Body of pancreas (tissue), 4 donors: ENCODE measurements at regions not wholly inside any gene's neighbourhood (a gene's known extent, or its start where the extent isn't known, plus 50 kb on each side); places are given as distances from the start of the nearest gene placed in this dataset.

Experiments
- POLR2A ChIP-seq, 3 donors: fragments of 450-650 bp; IDR thresholded peaks; one replicate each; pipeline ENCODE4 v1.6.1; 2016; ENCODE audit warnings: antibody characterized with exemption in 3 of 3, mild to moderate bottlenecking in 2 of 3
- TF ChIP-seq, protein P1 (sequence below), 7 experiments: fragments of 450-650 bp in 4 of 7; fragments of 200-600 bp in 3 of 7; sonication (generic) in 3 of 7; IDR thresholded peaks; one replicate each; pipeline ENCODE4 v1.5.1; 2016 to 2019; ENCODE audit warnings: antibody characterized with exemption in 7 of 7

DNA sequence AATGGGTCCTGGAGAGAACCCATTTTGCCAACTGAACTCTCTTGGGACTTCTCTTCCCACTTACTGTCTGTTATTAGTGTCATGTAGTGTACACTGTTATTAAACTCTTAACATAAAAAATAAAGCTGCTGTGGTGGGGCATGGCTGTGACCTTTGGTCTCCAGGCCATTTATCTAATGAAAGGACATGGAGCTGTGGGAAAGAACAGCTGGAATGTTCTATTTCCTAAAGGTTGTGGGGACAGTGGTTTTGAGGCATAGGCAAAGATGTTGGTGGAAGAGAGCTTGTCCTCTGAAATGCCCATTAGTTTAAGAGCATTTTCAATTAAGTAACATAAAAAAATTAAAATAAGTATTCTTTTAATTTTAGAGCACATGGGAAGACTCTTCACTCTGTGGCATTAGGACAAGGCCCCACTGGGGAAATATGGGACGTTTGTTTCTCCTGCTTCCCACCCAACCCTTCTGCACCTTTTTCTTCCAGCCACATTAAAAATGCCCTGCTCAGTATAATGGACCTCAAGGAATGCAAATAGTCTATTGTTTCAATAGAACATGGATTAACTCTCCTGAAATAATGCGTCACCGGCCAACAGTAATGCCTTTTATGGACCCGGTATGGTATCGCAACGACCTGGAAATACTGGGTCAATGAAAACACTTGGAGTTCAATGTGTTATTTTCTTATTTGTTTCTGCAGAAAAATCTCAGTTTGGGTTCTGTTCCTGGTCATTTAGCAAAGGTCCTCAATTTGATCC is 149.6 kb downstream of the BUB3 start:
- TF ChIP-seq, protein P1, sequence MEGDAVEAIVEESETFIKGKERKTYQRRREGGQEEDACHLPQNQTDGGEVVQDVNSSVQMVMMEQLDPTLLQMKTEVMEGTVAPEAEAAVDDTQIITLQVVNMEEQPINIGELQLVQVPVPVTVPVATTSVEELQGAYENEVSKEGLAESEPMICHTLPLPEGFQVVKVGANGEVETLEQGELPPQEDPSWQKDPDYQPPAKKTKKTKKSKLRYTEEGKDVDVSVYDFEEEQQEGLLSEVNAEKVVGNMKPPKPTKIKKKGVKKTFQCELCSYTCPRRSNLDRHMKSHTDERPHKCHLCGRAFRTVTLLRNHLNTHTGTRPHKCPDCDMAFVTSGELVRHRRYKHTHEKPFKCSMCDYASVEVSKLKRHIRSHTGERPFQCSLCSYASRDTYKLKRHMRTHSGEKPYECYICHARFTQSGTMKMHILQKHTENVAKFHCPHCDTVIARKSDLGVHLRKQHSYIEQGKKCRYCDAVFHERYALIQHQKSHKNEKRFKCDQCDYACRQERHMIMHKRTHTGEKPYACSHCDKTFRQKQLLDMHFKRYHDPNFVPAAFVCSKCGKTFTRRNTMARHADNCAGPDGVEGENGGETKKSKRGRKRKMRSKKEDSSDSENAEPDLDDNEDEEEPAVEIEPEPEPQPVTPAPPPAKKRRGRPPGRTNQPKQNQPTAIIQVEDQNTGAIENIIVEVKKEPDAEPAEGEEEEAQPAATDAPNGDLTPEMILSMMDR (IDR thresholded peaks at IDR 0.05) = no peak
- no peak for TF ChIP-seq POLR2A (IDR thresholded peaks at IDR 0.05)
